GM19395 (cell line): ENCODE measurements at regions not wholly inside any gene's neighbourhood (a gene's known extent, or its start where the extent isn't known, plus 50 kb on each side); places are given as distances from the start of the nearest gene placed in this dataset.
"Not testable (repeated sequence)": the region's sequence is repeated elsewhere in the genome, so short reads cannot be mapped to it uniquely, and the experiment has no call there.

Experiments used
- ATAC-seq: cut with Tn5 transposase; IDR thresholded peaks from one replicate; pipeline ENCODE4 v1.9.1; 2021; ENCODE audit warnings: mild to moderate bottlenecking, moderate library complexity; ENCODE audit not compliant: unreplicated experiment

DNA sequence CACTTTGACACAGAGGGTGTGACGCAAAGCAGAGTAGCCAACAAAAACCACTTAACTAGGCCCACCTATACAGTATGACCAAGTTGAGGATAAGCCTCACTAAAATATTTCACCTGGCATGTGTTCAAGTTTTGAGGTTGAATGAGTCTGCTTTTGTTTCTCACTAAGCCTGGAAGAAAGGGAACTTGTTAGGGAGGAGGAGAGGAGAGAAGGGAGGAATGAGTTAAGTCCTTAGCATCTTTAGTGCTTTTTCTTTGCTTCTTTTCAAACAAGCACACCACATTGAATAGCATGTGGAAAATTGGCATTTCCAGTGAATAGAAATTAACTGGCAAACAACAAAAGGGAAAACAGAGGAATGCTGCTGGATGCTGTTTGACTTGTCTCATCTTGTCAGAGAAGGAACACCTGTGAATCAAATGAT is 461.9 kb downstream of the GJA1 start:
- no peak for ATAC-seq

DNA sequence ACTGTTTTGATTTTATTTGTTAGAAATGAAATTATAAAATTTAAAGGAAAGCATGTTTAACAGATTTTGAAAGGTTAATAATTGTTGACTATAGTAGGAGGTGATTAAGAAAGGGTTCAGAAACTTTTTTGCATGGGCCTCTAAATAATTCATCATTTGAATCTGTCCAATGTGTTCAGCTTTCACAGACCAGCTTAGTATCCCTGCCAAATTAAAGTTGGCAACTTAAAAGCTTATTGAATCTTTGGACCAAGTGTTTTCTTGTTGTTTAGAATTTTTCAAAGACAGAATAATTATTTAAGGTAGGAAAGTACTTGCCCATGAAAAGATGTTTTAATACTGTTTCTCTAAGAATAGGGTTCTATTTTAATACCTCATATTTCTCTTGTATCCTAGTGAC is 466.0 kb downstream of the GJA1 start:
- no peak for ATAC-seq

DNA sequence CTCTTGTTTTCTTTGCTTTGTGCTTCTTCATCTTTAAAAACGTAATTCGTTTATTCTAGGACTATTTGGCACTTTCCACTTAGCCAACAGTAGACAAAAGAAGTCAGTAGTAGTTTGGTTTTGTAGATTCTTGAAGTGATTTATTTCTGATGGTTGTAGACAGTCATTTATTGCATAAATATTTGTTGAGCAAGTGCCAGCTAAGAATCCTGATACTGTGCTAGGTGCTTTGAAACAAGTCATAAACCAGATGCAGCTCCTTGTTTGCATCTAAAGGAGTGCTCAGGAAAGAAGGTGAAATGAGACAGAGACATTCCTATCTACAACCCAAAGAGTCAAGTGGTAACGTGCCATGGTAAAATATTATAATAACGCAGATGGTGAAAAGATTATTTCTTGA is 469.1 kb downstream of the GJA1 start:
- ATAC-seq, result no peak

DNA sequence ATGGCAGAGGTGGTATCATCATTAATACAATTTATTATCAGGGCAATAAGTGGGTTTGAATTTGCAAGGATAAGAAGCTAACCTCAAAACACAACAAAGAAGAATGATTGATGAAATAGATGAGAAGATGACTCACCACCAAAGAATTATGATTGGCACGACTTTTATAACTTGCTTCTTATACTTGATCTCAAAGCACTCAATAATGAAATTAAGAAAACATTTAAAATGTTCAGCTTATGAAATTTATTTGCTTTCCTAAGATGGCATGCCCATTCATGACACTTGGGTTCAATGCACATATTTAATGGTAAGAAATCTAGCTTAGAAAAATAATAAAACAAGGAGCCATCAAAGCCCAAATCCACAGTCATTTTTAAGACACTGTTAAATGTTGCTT is 477.5 kb downstream of the GJA1 start:
- no peak for ATAC-seq

DNA sequence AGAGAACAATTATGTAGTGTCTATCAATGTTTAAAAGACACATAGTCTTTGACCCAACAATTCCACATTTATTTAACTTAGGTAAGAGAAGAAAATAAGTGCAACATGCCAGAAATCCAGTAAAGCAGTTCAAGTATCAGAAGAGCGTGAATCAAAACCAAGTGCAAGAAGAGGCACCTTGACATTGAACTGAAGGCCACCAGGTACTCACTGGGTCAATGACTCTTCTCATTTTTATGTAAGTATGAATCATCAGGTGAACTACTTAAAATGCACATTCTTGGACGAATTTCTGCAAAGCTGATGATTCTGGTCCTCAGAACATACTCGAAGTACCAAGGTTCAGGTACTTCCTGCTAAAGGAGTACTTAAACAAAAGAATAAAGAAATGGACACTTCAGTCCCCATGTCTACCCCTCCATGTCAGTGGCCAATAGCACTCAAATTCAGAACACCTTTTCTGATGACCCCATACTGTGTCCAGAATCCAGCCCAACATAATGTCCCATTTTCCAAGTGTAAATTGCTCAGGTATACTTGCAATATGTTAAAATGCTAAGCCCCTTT is 481.9 kb downstream of the GJA1 start:
- ATAC-seq, result no peak

DNA sequence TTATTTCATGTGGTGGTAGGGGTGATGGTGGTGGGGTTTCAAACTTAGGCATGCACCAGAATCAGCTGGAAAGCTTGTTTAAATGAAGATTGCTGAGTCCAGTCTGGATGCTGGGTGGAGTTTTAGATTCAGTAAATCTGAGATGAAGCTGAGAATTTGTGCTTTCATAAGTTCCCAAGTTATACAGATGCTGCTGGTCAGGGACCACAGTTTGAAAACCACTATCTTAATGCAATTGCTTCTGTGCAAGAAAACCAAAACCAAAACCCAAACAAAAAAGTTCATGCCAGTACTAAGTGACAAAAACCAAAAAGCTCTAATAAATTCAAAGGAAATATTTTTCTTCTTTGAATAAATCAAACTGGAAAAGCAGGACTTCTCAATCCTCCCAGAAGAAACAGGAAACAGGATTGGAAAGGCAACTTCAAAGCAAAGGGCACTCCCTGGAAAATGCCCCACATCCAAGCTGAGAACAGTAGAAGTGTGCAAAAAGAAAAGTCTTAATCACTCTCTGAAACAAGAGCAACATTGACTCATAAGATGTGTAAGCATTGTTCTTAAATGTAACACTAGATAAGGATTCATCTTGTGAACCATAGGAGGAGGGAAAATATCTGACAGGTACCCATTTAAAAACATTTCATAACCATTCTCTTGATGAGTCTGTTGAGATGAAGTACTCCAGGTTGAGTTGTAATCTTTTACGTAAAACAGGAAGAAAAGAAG is 481.5 kb upstream of the HSF2 start:
- no peak for ATAC-seq

DNA sequence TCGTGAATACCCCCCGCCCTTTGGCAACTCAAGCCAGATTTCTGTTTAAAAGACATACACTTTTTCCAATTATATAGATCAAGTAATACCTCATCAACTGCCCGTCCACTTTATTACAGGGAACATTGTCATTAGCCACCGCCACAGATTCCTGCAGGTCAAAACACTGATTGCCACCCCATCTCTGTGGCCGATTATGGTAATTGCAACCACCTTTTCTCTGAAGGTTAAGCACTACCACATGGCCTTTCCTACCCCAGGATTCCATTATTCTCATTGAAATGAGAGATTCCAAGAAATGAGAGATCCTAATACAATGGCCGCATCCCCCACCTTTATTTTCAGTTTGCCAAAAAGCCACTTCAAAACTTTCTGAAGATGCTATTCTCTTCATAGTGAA is 478.8 kb upstream of the HSF2 start:
- ATAC-seq, result no peak

DNA sequence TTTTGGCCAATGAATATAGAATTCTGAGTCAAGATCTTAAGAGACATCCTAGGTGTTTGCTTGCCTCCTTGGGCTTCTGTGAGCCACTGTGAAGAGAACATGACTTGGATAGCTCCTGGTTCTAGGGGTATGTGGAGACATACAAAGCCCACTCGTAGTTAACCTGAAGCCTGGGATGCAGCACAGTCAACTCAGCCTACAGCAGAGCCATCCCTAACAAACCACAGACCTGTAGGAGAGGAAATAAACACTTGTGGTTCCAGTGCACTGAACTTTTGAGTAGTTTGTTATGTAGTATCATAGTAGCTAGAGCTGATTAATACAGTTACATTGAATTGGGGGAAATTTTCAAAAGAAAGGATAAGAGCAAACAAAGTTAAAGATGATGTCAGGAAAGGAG is 474.4 kb upstream of the HSF2 start:
- no peak for ATAC-seq

DNA sequence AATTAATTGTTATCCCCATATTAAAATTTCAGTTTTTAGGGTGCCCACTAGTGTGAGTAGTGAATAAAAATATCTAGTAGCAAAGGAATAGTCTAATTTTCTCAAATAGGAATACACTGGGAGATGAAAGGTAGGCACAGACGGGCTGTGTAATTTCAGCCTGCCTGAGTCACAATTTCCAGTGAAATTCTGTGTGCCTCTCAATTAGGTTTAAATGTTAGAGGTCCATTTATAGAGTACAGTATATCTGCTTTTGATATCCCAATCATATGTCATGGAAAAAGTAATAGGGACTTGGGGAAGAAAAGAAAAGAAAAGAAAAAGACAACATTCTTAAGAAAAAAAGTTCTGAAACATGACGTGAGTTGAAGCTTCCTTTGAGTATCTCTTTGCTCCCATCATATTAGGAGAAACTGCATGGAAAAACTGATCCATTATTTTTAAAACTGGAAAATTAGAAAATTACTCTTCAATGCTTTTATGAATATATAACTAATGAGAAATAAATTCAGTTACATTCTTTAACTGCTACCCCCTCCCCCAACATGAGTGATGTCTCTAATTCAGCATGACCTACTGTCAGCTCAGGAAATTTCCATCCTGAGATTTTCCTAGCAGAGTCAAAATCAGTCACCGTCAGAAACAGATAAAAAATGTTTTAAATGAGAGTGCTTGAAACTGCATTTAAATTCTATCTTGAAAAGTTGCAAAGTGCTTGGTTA is 473.8 kb upstream of the HSF2 start:
- ATAC-seq, result no peak

DNA sequence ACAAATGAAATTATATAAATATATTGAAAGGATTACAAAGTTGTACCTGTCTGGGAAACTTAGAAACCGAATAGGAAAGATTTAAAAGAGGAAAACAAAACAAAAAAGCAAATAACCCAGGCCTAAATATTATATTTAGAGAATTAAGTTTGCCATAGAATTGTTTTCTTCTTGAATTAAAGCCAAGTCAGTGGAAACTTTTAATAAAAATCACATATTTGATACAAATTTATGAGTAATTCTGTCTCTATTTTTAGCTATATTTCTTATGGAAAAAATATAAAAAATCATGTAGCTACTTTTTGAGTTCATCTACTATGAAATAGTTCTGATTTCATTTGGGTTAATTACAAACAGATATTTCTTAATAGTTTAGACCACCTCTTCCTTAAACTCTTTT is 470.2 kb upstream of the HSF2 start:
- no peak for ATAC-seq

DNA sequence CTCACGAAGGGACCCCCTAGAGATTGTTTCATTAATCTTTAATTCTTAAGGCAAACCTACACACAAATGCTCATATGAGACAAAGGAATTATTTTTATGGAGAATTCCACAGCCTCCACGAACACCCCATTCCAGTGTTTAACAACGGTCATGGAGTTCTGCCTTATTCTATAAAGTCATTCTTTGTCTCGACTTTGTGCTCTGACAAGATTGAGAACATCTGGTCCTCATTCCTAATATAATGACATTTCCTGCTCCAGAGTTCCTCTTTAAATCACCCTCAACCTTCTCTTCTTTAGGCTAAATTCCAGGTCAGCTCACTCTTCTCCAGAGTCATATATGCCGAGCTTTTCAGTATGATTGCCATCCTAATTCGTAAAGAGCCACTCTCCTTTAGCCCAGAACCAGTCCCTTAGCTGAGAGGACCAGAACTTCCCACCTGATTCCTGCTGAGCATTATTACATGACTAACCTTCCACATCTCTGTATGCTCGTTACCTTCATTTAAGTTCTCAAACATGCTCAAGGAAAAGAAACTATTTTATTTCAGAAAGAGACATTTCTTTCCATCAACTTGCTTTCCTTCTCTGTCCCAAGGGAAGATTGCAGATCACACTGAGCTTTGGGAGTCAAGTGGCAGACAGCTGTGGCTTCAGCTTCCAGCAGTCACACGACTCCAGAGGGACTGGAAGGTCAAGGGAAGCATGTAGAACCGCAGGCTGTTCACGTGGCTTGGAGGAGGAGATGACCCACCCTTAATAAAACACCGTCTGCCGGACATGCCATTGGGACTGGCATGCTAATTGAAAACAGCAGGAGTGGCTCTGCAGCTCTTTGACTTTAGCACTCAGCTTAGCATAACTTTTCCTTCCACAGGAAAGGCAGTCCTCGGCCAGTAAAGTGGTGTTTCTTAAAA is 467.1 kb upstream of the HSF2 start:
- no peak for ATAC-seq

DNA sequence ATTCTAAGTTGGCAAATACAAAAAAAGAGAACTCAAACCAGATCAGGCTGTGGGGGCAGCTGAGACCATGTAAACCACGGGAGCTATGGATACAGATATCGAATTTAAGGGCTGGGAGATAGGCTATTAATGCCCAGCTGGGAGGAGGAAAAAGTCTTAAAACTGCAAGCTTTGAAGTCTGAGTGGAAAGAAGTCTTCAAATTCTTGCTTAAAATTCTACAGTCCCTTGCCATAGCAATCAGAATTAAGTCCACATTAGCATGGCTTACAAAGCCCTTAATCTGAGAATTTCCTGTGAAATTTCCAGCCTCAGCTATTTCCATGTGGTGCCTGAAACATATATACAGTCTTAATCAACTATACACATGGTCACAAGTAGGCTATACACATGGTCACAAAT is 465.0 kb upstream of the HSF2 start:
- no peak for ATAC-seq

DNA sequence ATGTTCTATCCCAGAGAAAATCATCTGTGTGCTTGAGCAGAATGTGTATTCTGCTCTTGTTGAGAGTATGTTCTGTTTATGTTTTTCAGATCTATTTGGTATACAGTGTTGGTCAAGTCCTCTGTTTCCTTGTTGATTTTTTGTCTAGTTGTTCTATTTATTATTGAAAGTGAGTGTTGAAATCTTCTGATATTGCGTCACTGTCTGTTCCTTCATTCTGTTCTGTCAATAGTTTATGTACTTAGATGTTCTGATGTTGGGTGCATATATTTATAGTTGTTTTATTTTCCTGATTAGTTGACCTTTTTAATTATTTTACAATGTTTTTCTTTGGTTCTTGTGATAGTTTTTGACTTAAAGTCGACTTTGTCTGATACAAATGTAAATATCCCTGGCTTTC is 458.7 kb upstream of the HSF2 start:
- no peak for ATAC-seq

DNA sequence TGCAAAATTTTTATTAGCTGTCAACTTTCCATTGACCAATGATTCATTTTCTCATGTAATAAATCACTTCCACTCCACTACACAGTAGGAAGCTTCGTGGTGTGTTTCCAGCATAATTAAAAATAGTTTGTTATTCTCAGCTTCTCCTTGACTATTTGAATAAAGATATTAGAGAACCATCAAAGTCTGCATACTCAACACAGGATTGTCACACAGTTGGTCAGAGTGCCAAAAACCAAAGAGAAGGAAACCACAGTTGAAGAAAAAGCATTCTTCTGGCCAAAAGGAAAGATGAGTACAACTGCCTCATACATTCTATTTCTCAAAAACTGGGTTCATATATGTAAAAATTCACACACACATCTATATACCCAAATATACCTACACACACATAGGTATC is 455.1 kb upstream of the HSF2 start:
- ATAC-seq, result no peak

DNA sequence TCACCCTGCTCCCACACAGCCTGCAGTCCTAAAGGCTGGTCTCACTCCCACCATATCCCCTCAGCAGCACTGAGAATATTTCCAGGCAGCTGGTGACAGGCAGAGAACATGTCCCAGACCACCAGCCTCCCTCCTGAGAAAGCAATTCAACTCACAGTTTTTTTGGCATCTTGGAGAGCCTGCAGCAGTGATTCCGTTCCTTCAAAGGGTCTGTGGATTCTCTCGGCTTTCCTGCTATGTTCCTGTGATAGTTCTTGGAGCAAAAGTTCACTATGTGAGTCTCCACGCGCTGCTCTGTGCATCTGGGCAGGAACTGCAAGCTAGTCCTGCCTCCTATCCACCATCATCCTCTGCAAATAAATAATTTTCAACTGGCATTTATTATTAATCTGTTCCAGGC is 448.3 kb upstream of the HSF2 start:
- ATAC-seq, result no peak

DNA sequence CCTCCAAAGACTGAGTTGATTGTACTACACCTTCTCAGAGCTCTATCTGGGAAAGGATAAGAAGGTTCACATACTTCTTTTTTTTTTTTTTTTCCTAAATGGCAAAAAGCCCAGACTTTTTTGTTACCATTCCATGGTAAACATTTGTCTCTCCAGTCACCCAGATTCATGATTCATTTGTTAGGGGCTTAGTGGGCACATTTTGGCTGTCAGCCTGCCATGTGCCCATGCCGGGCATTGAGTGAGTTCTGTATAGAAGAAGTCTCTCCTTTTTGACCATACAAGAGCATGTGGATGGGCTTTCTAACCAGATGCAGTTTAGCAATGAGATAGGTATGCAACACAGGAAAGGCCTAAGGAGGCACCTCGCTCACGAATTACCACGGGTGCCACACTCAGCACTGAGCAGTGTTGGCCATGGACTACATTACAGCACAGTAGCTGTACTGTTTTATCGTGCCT is 447.5 kb upstream of the HSF2 start:
- no peak for ATAC-seq

DNA sequence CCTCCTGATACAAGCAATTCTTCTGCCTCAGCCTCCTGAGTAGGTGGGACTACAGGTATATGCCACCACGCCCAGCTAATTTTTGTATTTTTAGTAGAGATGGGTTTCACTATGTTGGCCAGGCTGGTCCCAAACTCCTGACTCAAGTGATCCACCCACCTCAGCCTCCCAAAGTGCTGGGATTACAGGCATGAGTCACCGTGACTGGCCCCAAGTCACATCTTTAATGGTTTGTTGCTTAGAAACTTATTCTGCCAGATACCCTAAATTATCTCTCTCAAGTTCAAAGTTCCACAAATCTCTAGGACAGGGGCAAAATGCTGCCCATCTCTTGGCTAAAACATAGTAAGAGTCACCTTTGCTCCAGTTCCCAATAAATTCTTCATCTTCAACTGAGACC is 444.1 kb upstream of the HSF2 start:
- not testable (repeated sequence) for ATAC-seq

DNA sequence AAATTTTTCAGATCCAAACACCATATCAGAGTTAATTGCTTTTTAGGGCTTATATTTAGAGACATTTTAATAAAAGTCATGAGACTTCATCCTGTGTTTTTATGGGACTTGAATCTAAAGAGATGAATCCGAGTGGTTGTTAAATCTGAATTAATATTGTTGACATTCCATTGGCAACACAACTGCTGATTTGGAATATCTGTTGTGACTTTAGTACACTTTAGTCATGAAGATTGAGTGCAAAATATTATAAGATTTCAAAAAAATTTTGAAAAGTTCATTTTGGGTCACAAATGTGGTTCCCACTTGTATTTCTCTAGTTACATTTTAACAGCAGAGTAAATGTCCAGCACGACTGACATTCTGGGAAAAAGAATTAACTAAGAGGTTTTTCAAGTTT is 442.7 kb upstream of the HSF2 start:
- no peak for ATAC-seq

DNA sequence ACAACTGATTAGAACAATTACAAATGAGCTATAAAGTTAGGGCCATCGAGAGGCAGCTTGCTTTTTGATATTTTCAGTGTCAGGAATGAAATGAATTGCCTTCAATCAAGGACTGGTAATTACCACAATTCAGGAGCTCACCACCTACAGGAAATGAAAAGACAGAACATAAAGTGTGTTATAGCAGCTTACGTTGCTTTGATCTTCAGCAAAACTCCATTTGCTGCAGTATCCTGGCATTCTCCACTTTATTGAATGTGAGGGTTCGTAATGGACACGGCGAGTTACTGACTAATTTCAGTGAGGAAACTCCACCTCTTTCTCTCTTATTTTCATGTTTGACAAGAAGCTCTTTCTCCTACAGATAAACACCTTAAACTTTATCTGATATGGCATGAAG is 440.0 kb upstream of the HSF2 start:
- ATAC-seq, result no peak

DNA sequence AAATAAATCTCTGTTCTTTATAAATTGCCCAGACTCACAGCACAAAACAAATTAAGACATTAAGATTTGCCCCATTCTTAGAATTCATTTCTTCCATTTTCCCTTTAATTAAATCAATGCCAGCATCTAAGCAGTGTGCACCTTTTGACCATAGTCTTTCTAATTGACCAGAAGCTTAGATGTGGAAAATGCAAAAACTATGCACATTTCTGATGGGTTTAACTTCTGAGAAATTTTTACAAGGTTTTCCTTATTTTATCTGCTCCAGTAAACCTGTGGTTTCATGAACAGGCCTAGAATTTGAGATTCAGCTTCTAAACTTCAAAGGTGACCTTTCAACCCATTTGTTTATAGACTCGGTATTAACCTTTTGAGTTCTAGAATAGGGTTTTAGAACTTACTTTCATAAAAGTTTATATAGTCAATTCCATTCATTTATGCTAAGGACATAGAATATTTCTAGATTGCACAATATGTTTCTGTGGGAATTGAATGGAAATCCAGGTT is 437.8 kb upstream of the HSF2 start:
- no peak for ATAC-seq

DNA sequence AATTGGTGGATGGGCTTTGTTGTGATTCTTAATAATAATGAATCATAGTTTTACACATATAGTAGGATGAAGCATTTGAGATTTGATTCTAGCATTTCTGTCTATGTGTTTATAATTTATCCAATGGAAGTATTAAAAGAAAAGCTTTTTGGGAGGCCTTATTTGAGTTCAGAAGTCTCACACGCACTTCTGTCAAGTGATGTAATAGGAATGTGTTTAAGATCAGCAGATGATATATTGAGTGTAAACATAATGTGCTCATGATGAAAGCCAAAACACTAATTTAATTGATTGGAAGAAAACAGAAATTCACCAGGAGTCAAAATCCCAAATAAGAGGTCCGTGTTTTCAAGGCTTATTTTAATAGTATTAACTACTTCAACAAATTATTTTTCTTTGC is 435.6 kb upstream of the HSF2 start:
- no peak for ATAC-seq
